Colonic mucosa (tissue), 4 donors: ENCODE measurements at regions not wholly inside any gene's neighbourhood (a gene's known extent, or its start where the extent isn't known, plus 50 kb on each side); places are given as distances from the start of the nearest gene placed in this dataset.
A peak's percentile ranks its signal among the peaks of the same experiment; 100 is the strongest.

ENCODE experiments used
- DNase-seq: peaks from one replicate; pipeline ENCODE4 v3.0.0-alpha.2; 2020
- H3K27ac ChIP-seq: fragments of 200-600 bp; one replicate; pipeline ENCODE4 v1.8.0; 2021
- H3K27me3 ChIP-seq: fragments of 200-600 bp; one replicate; pipeline ENCODE4 v1.8.0; 2021
- H3K36me3 ChIP-seq: fragments of 200-600 bp; one replicate; pipeline ENCODE4 v1.8.0; 2021
- H3K4me1 ChIP-seq: fragments of 200-600 bp; one replicate; pipeline ENCODE4 v1.8.0; 2021; ENCODE audit warnings: mild to moderate bottlenecking
- H3K4me3 ChIP-seq: fragments of 200-600 bp; one replicate; pipeline ENCODE4 v1.8.0; 2021
- H3K9ac ChIP-seq, 2 donors: one replicate each; pipeline ENCODE4 v1.7.0; 2013; ENCODE audit warnings: control low read depth in 2 of 2, low read depth in 2 of 2, low read length in 2 of 2
- H3K9me3 ChIP-seq: fragments of 200-600 bp; one replicate; pipeline ENCODE4 v1.8.0; 2021
- intact Hi-C: fragments of 100-400 bp; cut with DNase I; formaldehyde crosslinking; loops from one replicate; pipeline ENCODE4 v1.14.1; 2022
- TF ChIP-seq, protein P1 (sequence below): fragments of 200-600 bp; IDR thresholded peaks from one replicate; pipeline ENCODE4 v1.8.0; 2022; ENCODE audit warnings: antibody characterized with exemption, mild to moderate bottlenecking
- donor health status: healthy.
- donor health status: DM: no; HTN: no; CAD: no.
- donor health status: DM: no; HTN: no; CAD: no.

- Histone ChIP-seq H3K36me3 (no peaks in the 10 kb centered on the region), H3K4me1 (no peaks in the 10 kb centered on the region), H3K4me3 (no peak overlapping the region), H3K9me3 (no peaks in the 10 kb centered on the region), H3K27ac (no peak overlapping the region), H3K9ac (no peak overlapping the region), H3K27me3 (no peaks in the 10 kb centered on the region)
- no peak for DNase-seq
- intact Hi-C loops: no loop called here
- TF ChIP-seq, protein P1, sequence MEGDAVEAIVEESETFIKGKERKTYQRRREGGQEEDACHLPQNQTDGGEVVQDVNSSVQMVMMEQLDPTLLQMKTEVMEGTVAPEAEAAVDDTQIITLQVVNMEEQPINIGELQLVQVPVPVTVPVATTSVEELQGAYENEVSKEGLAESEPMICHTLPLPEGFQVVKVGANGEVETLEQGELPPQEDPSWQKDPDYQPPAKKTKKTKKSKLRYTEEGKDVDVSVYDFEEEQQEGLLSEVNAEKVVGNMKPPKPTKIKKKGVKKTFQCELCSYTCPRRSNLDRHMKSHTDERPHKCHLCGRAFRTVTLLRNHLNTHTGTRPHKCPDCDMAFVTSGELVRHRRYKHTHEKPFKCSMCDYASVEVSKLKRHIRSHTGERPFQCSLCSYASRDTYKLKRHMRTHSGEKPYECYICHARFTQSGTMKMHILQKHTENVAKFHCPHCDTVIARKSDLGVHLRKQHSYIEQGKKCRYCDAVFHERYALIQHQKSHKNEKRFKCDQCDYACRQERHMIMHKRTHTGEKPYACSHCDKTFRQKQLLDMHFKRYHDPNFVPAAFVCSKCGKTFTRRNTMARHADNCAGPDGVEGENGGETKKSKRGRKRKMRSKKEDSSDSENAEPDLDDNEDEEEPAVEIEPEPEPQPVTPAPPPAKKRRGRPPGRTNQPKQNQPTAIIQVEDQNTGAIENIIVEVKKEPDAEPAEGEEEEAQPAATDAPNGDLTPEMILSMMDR: no peak
Measured at GRCh38 chr12:5374713-5375112, 57.2 kb upstream of the NTF3 start.

DNA sequence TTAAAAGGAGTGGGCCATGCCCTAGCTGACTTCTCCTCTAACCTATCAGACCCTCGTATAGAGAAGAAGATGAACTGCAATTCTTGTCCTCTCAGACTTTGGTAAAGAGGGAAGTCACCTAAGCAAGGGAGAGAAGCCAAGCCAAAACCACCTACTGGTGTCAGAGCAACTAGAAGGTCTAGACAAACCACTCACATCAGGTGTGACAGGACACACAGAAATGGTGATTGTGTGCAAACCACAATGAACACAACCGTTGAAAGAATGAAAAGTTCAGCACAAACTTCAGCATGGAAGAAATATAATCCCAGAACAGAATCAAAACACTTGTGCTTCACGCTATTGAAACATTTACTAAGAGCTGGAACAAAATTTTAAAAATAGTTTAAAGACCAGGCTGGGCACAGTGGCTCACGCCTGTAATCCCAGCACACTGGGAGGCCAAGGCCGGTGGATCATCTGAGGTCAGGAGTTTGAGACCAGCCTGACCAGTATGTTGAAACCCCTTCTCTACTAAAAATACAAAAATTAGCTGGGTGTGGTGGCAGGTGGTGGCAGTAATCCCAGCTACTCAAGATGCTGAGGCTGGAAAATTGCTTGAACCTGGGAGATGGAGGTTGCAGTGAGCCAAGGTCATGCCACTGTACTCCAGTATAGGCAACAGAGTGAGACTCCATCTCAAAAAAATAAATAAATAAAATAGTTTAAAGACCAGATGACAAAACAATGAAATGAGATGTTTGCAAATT is 56.2 kb upstream of the NTF3 start:
- H3K9me3 ChIP-seq: no peaks in the 10 kb centered on the region
- H3K27me3 ChIP-seq: no peaks in the 10 kb centered on the region
- no peak overlapping the region for H3K4me3 ChIP-seq
- H3K36me3 ChIP-seq: no peaks in the 10 kb centered on the region
- no peak overlapping the region for H3K27ac ChIP-seq
- intact Hi-C loops: no loop called here
- no peaks in the 10 kb centered on the region for H3K4me1 ChIP-seq
- TF ChIP-seq, protein P1: no peak
- DNase-seq: no peak
- no peak overlapping the region for H3K9ac ChIP-seq

DNA sequence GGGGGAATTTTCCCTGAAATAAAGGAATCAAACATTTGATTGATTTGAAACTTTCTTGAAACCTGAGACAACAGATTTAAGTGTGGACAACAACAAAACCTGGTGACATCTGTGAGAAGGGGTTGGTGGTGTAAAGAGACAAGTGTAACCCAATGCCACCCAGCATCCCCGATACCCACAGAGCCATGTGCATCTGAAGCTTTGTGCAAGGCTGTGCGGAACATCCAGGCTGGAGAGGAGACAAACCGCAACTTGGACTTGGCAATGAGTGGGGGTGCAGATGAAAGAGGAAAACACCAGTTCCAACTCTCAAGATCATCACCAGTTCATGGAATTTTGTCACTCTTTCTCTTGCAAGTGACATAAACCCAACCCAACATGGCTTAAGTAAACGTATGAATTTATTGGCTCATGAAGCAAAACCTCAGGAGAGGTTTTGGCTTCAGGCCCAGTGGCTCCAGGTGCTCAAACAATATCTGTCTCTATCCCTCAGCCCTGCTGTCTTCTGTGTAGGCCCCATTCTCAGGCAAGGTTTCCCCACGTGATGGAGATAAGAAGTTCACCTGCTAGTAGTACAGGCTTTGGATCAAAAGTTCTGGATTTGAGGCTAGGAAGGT is 55.2 kb upstream of the NTF3 start:
- no peak overlapping the region for H3K9ac ChIP-seq
- H3K27ac ChIP-seq: no peak overlapping the region
- intact Hi-C loops: no loop called here
- H3K4me3 ChIP-seq: no peak overlapping the region
- H3K36me3 ChIP-seq: no peaks in the 10 kb centered on the region
- TF ChIP-seq, protein P1: no peak
- DNase-seq: peak; percentile 72
- H3K4me1 ChIP-seq: no peaks in the 10 kb centered on the region
- no peaks in the 10 kb centered on the region for H3K9me3 ChIP-seq
- no peaks in the 10 kb centered on the region for H3K27me3 ChIP-seq

DNA sequence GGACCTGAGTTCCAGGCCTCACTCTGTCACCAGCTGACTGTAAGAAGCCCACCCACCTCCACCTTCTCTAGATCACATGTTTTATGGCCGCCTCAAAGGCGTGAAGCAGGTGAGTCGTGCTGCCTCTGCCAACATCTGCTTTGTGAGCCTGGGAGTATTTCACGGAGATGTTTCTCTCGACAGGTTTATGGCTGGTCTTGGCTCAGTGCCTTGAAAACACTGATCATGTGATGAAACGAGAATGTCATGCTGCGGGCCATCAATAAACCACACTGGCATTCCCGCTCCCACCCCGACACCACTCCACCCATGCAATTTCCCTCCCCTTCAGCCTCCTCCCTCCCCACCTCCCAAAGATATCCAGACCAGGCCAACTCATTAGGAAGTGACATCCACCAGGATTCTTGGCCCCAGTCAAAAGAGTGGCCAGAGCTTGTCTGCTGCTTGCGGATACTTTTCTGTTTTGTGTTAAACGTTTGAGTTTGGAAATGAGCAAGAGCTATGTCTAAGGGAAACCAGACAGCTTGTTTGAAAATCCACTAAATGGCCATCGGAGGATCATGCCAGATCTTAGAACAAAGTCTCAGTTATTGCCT is 53.8 kb upstream of the NTF3 start:
- no peaks in the 10 kb centered on the region for H3K27me3 ChIP-seq
- no peaks in the 10 kb centered on the region for H3K36me3 ChIP-seq
- H3K4me3 ChIP-seq: no peak overlapping the region
- intact Hi-C loops: no loop called here
- H3K27ac ChIP-seq: no peak overlapping the region
- H3K9me3 ChIP-seq: no peaks in the 10 kb centered on the region
- H3K4me1 ChIP-seq: no peaks in the 10 kb centered on the region
- peak; percentile 82 for DNase-seq
- H3K9ac ChIP-seq: no peak overlapping the region
- TF ChIP-seq, protein P1: no peak

GRCh38 chr12:5379749-5380496 is 52.0 kb upstream of the NTF3 start:
- no peak overlapping the region for H3K9ac ChIP-seq
- no peaks in the 10 kb centered on the region for H3K36me3 ChIP-seq
- TF ChIP-seq, protein P1: no peak
- intact Hi-C loops: no loop called here
- H3K4me1 ChIP-seq: no peaks in the 10 kb centered on the region
- H3K27me3 ChIP-seq: no peaks in the 10 kb centered on the region
- no peak overlapping the region for H3K27ac ChIP-seq
- no peak for DNase-seq
- H3K4me3 ChIP-seq: no peak overlapping the region
- H3K9me3 ChIP-seq: no peaks in the 10 kb centered on the region
